ENCODE measurements at regions not wholly inside any gene's neighbourhood (a gene's known extent, or its start where the extent isn't known, plus 50 kb on each side); places are given as distances from the start of the nearest gene placed in this dataset.

DNA sequence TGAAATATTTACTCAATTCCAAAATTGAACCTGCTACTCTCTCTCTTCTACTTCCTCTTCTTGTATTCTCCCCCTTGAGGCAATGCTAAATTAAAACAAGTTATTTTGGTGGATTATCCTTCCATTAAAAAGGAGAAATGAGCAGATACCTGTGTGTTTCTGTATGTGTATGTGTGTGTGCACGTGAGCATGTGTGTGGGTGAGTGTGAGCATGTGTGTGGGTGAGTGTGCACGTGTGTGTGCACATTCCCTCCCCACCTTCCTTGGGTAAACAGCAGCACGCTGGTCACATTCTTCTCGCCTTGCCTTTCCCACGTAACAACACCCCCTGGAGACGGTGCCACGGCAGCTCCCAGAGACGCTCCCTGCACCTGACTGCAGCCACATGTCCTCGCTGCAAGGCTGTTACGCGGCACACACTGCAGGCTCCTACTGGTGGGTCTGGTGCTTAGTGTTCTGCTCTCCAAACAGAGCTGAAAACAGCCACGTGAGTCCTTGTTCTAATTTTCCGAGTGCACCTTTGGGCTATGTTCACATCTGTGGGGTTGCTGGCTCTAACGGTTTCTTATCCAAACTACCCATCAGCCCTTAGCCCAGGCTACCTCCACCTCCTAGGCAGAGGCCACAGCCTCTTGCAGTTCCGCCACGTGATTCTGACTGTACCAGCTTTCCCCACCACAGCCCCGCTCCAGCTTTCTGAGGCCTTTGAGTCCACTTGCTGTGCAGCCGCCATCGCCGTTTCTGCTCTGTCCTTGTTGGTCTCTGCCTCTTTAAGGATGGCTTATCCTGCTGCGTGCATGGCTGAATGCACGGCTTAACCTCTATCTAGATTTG is 123.4 kb downstream of the CTTN start:
- no peak for DNase-seq (ENCODE audit: low read depth)

GRCh38 chr11:70522309-70522592 is 123.9 kb downstream of the CTTN start:
- no peak for DNase-seq (ENCODE audit: low read depth)

GRCh38 chr11:70522593-70523311 is 124.4 kb downstream of the CTTN start:
- no peak for DNase-seq (ENCODE audit: low read depth)

DNA sequence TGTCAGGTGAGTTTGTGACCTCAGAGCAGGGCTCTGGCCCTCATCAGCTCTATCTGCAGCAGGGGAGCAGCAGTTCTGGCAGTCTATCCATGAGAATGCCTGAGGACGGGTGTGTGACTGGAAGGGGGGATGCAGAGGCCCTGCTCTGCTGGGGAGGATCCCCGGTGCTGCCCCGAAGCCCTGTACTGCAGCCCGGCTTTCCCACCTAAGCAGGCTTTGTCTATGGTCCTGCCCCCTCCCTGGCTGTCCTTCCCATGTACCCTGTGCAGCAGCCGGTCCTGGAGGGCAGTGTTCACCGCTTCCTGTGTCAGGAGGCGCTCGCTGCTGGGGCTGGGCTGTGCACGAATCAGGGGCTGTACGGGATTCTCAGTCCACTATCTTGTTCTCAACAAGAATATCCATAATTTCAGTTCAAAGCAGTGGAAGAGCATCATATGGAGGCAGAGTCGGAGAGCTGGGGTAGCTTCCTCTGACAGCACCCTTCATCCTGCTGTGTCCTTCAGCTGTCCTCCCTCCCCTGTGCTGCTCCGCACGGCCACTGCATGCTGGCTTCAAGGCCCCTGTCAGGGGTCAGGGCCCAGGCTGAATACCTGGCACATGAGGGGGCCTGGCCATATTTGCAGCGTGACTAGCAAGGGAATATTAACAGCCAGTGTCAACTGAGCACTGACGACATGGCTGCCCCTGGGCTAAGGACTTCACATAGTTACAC is 125.2 kb downstream of the CTTN start:
- DNase-seq (ENCODE audit: low read depth): no peak

- DNase-seq (ENCODE audit: low read depth): no peak
Measured at GRCh38 chr11:70524096-70524922, 126.0 kb downstream of the CTTN start.

DNA sequence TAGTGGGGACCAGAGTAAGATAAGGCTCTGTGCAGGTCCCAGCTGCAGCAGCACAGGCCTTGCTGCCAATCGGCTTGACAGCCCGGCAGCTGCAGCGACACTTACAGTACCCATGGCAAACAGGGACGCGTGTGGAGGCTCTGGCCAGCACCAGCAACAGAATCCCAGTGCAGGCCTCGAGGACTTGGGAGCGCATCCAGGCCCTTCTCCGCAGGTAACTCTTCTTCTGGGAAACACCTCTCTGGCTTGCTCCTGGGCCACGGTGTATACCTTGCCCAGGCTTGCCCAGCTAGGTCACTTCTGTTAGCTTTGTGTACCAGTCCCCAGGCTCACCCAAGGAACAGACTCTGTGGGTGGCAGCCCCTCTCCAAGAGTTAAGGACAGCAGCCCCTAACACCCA is 126.7 kb downstream of the CTTN start:
- no peak for DNase-seq (ENCODE audit: low read depth)

DNA sequence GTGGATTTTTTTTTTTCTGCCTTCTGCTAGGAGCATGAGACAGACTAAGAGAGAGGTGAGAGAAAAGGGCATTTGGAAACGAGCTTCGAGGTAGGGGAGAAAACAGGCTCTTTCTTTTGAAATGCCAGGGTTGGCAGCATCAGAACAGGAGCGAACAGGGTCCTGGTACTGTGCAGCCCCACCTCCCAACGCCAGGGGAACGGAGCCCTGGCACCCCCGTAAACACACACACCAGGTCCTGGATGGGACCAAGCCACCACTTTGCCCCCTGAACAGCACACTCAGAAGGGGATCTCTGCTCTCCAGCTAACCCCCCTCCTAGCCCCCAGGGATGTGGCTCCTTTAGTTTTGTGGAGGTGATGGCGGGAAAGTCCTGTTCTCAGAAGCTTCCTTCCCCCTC is 127.1 kb downstream of the CTTN start:
- DNase-seq (ENCODE audit: low read depth): no peak

DNA sequence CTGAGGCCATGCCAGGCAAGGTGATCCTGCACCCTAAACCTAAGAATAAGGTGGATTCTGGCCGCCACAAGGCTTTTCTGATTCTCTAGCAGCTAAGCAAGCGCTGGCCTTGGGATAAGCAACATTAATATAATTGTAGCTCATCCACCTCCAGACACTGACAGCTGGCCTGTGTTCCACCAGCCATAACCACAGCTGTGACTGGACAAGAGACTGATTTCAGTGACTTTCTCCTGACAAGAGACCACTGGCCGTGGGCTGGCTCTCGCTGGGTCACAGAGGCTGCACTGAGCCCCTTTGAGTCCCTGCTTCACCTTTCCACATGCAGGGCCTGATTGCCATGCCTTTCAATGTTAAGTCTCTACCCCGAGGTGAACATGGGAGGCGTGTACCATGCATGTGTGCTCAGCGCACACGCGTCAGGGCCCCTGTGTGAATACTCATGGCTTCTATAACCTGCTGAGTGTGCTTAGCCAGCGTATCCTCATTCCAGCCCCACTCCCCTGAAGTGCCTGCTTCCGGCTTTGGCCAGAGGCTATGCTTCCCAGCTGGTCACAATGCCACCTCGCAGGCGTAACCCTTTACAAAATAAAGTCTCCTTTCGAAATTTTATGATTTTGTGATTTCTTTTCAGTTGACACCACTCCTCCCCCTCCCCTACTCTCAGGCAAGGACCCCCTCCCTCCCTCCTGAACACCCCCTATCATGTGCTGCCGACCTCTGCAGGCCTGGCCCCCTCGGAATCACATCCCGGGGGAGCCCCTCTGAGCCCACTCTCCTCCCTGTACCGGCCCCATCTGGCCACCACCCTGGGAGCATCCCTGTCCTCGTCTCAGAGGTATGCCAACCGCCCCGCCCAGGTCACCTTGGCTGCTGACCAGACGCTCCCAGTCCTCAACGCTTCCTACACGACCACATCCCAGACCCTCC is 128.1 kb downstream of the CTTN start:
- no peak for DNase-seq (ENCODE audit: low read depth)

DNA sequence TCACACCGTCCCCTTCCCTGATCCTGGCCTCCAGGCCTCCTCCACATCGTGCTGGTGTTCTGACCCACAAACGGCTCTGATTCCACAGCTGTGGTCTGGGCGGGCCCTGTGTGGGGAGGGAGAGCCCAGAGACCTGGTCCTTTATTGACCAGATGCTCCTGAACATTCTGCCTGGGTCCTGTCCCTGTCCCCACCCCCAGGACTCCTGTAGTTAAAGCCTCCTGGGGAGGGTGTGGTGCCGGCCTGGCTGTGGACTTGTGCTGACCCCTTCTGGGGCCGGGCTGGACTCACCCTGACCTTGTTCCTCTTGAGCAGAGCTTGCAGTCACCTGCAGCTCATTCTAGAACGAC is 128.7 kb downstream of the CTTN start:
- no peak for DNase-seq (ENCODE audit: low read depth)

DNA sequence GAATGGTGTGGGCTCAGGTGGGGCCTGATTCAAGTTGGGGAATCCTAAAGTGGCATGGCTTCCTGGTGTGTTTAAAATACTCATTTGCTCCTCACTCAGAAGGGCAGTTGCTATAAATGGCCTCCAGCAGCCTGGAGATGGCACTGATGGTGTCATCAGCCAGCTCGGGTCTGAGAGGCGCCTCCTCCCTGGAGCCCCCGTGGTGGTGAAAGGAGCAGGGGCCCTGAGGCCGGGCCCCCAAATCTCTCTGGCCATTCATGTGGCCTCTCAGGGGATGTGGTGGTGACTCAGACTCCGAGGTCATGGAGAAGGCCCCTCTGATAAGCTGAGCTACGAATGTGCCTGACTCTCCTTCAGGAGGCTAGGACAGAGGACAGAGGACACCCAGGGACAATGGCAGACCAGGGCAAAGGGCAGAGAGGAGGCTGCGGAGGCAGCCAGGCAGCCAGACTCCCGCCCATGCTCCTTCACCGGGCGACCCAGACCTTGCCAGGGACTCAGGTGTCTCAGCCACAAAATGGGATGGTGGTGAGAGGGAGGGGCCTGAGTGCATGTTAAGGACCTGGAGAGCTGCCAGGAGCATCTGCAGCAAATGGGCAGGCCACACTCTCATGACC is 129.2 kb downstream of the CTTN start:
- DNase-seq (ENCODE audit: low read depth): no peak

- DNase-seq (ENCODE audit: low read depth): no peak
Measured at GRCh38 chr11:70528046-70528793, 129.9 kb downstream of the CTTN start.

DNA sequence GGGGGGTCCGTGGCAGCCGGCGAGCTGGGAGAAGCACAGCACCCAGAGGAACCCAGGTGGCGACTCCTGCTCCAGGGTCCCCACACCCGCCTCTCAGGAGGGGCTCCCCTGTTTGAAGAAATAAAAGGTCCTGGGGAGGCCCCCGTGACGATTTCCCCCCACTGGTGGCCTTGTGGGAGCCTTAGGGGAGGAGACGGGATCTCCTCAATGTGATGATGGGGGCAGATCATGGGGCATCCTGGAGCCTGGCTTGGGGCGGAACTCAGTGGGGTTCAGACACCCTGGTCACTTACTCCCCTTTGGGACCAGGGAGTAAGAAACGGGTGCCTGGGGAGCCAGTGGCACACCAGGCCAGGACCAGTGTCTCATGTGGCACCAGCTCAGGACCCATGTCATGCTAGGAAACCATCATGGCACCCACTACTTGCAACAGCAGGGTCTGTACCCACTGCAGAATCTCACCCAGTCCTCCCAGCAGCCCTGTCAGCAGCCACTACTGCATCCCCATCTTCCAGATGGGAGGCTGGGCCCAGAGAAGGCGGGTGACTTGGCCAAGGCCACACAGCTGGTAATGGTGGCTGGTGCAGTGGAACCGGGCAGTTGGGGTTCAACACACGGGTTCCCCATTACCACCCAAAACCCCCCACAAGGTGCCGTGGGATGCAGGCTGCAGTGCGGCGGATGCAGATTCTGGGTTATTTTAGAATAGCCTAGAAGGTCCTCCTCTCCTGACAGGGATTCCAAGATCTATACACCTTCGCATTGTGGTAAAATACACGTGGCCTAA is 130.7 kb downstream of the CTTN start:
- no peak for DNase-seq (ENCODE audit: low read depth)

DNA sequence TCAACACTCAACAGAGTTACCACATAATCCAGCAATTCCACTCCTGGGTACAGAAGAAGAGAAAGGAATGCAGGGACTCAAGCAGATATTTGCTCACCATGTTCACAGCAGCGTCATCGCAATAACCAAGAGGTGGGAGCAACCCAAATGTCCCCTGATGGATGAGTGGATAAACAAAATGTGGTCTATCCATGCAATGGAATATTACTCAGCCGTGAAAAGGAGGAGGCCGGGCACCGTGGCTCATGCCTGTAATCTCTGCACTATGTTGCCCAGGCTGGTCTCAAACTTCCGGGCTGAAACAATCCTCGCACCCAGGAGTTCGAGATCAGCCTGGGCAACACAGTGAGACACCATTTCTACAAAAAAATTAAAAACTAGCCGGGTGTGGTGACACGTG is 131.7 kb downstream of the CTTN start:
- DNase-seq (ENCODE audit: low read depth): no peak

GRCh38 chr11:70530629-70531185 is 132.4 kb downstream of the CTTN start:
- no peak for DNase-seq (ENCODE audit: low read depth)

DNA sequence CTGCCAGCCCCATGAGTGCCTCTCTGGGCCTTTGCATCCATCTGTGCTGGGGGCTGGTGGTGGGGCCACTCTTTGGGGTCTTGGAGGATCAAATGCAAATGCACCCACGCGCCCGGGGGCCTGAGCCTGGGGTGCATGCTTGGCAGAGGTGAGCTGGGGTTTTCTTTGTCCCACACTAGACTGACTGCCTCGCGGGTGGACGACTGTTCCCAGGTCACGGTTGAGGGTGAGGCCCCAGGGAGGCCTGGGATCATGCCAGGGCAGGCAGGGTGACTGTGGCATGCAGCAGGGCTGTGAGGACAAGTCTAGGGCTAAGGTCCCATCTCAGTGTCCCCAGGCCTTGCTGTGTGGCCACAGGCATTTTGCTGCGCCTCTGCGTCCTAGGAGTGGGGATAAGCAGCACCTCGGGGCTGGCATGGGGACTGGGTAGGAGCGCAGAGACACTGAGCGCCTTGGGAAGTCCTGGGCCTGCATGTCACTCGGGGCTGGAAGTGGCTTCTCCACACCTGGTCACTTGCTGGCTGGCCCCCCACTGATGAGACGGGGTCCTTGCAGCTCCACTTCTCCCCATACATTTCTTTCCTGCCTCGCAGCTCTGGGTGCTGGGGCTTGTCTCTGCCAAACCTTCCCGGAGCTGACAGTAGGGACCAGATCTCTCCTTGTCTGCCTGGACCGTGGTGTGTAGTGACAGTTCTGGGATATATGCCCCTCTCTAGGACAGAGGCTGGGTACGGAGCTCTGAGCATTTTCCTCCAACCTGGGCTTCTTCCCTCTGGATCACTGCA is 133.1 kb downstream of the CTTN start:
- no peak for DNase-seq (ENCODE audit: low read depth)

- DNase-seq (ENCODE audit: low read depth): no peak
Measured at GRCh38 chr11:70532066-70532440, 133.7 kb downstream of the CTTN start.

DNA sequence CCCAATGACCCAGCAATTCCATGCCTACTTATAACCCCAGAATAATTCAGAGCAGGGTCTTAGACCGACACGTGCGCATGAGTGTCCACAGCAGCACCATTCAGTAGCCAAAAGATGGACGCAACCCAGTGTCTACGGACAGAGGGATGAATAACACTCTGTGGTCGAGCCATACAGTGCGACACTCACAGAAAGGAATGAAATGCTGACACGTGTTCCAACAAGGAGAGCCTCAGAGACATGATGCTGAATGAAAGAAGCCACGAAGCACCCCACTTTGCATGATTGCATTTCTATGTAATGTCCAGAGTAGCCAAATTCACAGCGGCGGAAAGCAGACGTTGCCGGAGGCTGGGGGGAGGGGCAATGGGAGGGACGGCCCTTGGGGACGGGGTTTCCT is 134.4 kb downstream of the CTTN start:
- DNase-seq (ENCODE audit: low read depth): no peak
